Endodermal cell (in vitro differentiated cells): ENCODE measurements at regions not wholly inside any gene's neighbourhood (a gene's known extent, or its start where the extent isn't known, plus 50 kb on each side); places are given as distances from the start of the nearest gene placed in this dataset.

Experiments used
- DNase-seq: peaks from one replicate; pipeline ENCODE4 v3.0.0-alpha.2; 2017
- H3K27ac ChIP-seq: 2 replicates; pipeline ENCODE4 v1.5.1; 2013; ENCODE audit warnings: mild to moderate bottlenecking, low read depth, low read length, moderate library complexity
- H3K27me3 ChIP-seq: 2 replicates; pipeline ENCODE4 v1.6.1; 2013; ENCODE audit warnings: mild to moderate bottlenecking, low read length, moderate library complexity; ENCODE audit not compliant: insufficient read depth, control insufficient read depth, poor library complexity, severe bottlenecking
- H3K36me3 ChIP-seq: 2 replicates; pipeline ENCODE4 v1.7.0; 2013; ENCODE audit warnings: mild to moderate bottlenecking, low read length, moderate library complexity; ENCODE audit not compliant: control insufficient read depth, insufficient read depth
- H3K4me1 ChIP-seq: one replicate; pipeline ENCODE4 v1.7.0; 2013; ENCODE audit warnings: low read length; ENCODE audit not compliant: control insufficient read depth, insufficient read depth
- H3K4me3 ChIP-seq: 2 replicates; pipeline ENCODE4 v1.5.1; 2013; ENCODE audit warnings: mild to moderate bottlenecking, low read length, moderate library complexity
- H3K9ac ChIP-seq: 2 replicates; pipeline ENCODE4 v1.6.1; 2013; ENCODE audit warnings: mild to moderate bottlenecking, low read length, moderate library complexity; ENCODE audit not compliant: poor library complexity, severe bottlenecking; ENCODE audit errors: extremely low read depth
- H3K9me3 ChIP-seq: 2 replicates; pipeline ENCODE4 v1.6.1; 2013; ENCODE audit warnings: mild to moderate bottlenecking, low read length, moderate library complexity; ENCODE audit not compliant: control insufficient read depth
- H3K27ac Mint-ChIP-seq: 2 replicates; pipeline ENCODE4 v1.8.0; 2020; ENCODE audit warnings: mixed read lengths
- H3K27me3 Mint-ChIP-seq: 2 replicates; pipeline ENCODE4 v1.8.0; 2021; ENCODE audit warnings: mild to moderate bottlenecking, mixed read lengths; ENCODE audit not compliant: insufficient read depth
- H3K36me3 Mint-ChIP-seq: 2 replicates; pipeline ENCODE4 v1.8.0; 2020; ENCODE audit warnings: low read depth, mixed read lengths
- H3K4me1 Mint-ChIP-seq: 2 replicates; pipeline ENCODE4 v1.8.0; 2020; ENCODE audit warnings: mixed read lengths
- H3K4me3 Mint-ChIP-seq: 2 replicates; pipeline ENCODE4 v1.8.0; 2020; ENCODE audit warnings: mild to moderate bottlenecking, moderate library complexity, mixed read lengths
- H3K9me3 Mint-ChIP-seq: 2 replicates; pipeline ENCODE4 v1.8.0; 2020; ENCODE audit warnings: mild to moderate bottlenecking, mixed read lengths
- CTCF ChIP-seq: fragments of 200-600 bp; sonication (generic); conservative IDR thresholded peaks from 2 replicates; pipeline ENCODE4 v1.5.0; 2021; ENCODE audit warnings: antibody characterized with exemption, mild to moderate bottlenecking
- WGBS, 2 experiments: methylation state at CpG; one replicate each; pipeline versions ENCODE4 v1.1.5 to v1.1.7; 2013; ENCODE audit warnings: missing lambda C conversion rate in 2 of 2, mixed read lengths in 1 of 2; ENCODE audit not compliant: insufficient coverage in 1 of 2, insufficient read length in 1 of 2; 5-methylcytosine and 5-hydroxymethylcytosine counted together

- no peak for DNase-seq
- Histone ChIP-seq H3K9ac (no peak overlapping the region), H3K4me3 (no peak overlapping the region), H3K36me3 (no peaks in the 10 kb centered on the region), H3K27me3 (no peaks in the 10 kb centered on the region), H3K4me1 (no peaks in the 10 kb centered on the region), H3K9me3 (no peaks in the 10 kb centered on the region), H3K27ac (no peak overlapping the region)
- Mint-ChIP-seq H3K27me3 (peaks cover 1% of the 10 kb centered on the region), H3K9me3 (no peaks in the 10 kb centered on the region), H3K4me3 (no peak overlapping the region), H3K27ac (no peak overlapping the region), H3K36me3 (no peaks in the 10 kb centered on the region), H3K4me1 (no peaks in the 10 kb centered on the region)
- TF ChIP-seq CTCF = no peak
- WGBS, 2 experiments = 90% methylated on average over 5 of the region's 5 CpGs; no CpG with 5 or more reads in 1 of the 2 experiments
Observed at GRCh38 chr15:79538527-79538926, 106.4 kb downstream of the MINAR1 start.

DNA sequence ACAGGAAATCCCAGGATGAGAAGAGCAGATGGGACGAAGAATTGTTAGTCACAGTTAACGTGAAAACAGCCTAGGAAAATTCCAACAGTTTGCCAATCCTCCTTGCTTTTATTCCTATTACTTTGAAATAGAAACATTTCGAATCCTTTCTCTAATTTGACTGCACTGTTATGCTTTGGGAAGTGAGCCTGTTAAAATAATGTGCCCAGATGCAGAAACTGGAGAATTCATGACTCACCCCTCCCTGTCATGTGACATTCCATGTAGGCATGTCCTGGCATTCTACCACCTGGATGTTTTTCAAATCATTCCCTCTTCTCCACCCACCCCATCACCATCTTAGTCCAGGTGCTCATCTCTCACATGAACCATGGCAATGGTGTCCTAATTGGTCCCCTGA lies 107.3 kb downstream of the MINAR1 start:
- no peaks in the 10 kb centered on the region for H3K4me1 ChIP-seq
- H3K9me3 ChIP-seq = no peaks in the 10 kb centered on the region
- H3K27me3 ChIP-seq = no peaks in the 10 kb centered on the region
- Mint-ChIP-seq H3K27me3 (no peaks in the 10 kb centered on the region), H3K4me3 (no peak overlapping the region), H3K27ac (no peak overlapping the region), H3K36me3 (no peaks in the 10 kb centered on the region), H3K4me1 (no peaks in the 10 kb centered on the region), H3K9me3 (no peaks in the 10 kb centered on the region)
- no peak overlapping the region for H3K27ac ChIP-seq
- H3K4me3 ChIP-seq = no peak overlapping the region
- no peak for DNase-seq
- H3K9ac ChIP-seq = no peak overlapping the region
- H3K36me3 ChIP-seq = no peaks in the 10 kb centered on the region
- no peak for TF ChIP-seq CTCF
- WGBS, 2 experiments = 92 to 95% methylated on average over 3 of the region's 3 CpGs

DNA sequence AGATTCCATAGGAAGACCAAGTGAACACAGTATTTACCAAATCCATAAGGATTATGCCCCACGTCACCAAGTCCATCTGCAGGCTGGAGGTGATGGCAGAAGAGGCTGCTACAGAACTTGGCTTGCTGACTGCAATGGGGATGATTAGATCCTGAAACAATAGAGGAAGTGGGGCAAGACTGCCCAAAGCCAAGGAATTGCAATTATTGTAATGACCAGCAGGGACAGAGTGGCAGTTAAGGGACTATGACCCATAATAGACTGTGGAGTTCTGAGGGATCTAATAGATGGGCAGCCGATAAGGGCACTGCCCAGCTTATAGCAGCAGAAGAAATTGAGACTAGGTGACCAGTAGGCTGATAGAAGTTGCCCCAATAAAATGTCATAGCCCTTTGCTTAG lies 108.4 kb downstream of the MINAR1 start:
- Mint-ChIP-seq H3K27ac (no peak overlapping the region), H3K4me3 (no peak overlapping the region), H3K9me3 (no peaks in the 10 kb centered on the region), H3K4me1 (no peaks in the 10 kb centered on the region), H3K27me3 (no peaks in the 10 kb centered on the region), H3K36me3 (no peaks in the 10 kb centered on the region)
- H3K9ac ChIP-seq = no peak overlapping the region
- H3K4me3 ChIP-seq = no peak overlapping the region
- TF ChIP-seq CTCF = peak; percentile 67
- no peaks in the 10 kb centered on the region for H3K4me1 ChIP-seq
- WGBS, 2 experiments = 88 to 90% methylated on average over 1 to 2 of the region's 2 CpGs
- DNase-seq = no peak
- no peaks in the 10 kb centered on the region for H3K9me3 ChIP-seq
- no peaks in the 10 kb centered on the region for H3K27me3 ChIP-seq
- no peaks in the 10 kb centered on the region for H3K36me3 ChIP-seq
- no peak overlapping the region for H3K27ac ChIP-seq
